HG02623 (cell line): ENCODE measurements at regions not wholly inside any gene's neighbourhood (a gene's known extent, or its start where the extent isn't known, plus 50 kb on each side); places are given as distances from the start of the nearest gene placed in this dataset.

Source experiments
- ATAC-seq: cut with Tn5 transposase; IDR thresholded peaks from one replicate; pipeline ENCODE4 v1.9.1; 2021; ENCODE audit warnings: moderate library complexity; ENCODE audit not compliant: unreplicated experiment

- no peak for ATAC-seq
Measured at GRCh38 chr10:113320211-113320610, 232.6 kb upstream of the HABP2 start.

- ATAC-seq: no peak
Measured at GRCh38 chr10:113320987-113321386, 231.9 kb upstream of the HABP2 start.

- no peak for ATAC-seq
Measured at GRCh38 chr10:113322843-113323242, 230.0 kb upstream of the HABP2 start.

DNA sequence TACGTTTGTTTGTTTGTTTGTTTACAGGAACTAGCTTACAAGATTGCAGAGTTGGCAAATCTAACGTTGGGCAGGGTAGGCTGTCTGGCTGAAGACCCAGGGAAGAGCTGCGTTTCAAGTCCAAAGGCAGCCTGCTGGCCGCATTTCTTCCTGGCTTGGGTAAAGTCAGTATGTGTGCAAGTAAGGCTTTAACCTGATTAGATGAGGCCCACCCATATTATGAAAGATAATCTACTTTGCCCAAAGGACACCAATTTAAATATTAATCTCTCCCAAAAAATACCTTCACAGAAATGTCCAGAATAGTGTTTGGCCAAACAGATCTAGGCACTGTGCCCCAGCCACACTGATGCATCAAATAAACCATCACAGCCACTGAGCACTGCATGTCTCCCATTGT lies 228.9 kb upstream of the HABP2 start:
- no peak for ATAC-seq

- ATAC-seq: peak; percentile 86
Measured at GRCh38 chr10:113326160-113327111, 226.4 kb upstream of the HABP2 start.

GRCh38 chr10:113329121-113329596 lies 223.7 kb upstream of the HABP2 start:
- no peak for ATAC-seq

DNA sequence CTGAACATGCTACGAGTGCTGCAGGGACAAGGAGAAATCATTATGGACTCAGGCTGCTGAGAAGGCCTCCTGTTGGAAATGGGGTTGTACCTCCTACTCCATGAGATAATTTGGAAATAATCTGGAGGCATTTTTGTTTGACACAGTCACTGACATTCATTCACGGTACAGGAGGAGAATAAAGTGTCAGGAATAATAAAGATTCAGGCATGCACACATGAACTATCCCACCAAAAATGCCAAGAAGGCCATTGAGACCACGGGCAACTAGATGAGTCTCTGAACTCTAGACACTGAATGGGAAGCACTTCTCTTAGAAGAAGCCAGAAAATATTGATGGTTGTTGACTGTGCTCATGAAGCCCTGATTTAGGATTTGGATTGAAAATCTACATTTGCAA lies 220.9 kb upstream of the HABP2 start:
- no peak for ATAC-seq

- no peak for ATAC-seq
Measured at GRCh38 chr10:113333313-113333712, 219.5 kb upstream of the HABP2 start.

GRCh38 chr10:113335592-113335991 lies 217.3 kb upstream of the HABP2 start:
- no peak for ATAC-seq

- no peak for ATAC-seq
Measured at GRCh38 chr10:113336549-113337130, 216.2 kb upstream of the HABP2 start.

DNA sequence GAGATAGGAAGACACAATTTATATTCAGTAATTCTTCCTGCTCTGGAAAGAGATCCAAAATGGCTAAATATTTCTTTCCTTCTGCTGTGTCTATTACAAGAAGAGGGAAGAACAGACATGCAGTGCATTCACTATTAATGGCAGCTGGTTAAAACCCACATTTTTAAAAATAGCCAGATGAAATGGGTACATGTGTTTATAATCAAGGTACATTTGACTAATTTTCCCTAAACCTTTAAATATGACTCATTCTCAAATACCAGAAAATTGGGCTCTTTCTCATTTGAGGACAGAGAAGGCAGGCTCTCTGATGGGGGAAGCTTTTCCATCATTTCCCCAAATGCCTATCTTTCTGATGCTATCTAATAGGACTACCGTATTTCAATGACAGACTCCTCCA lies 215.7 kb upstream of the HABP2 start:
- no peak for ATAC-seq

- ATAC-seq: no peak
Measured at GRCh38 chr10:113339121-113339520, 213.7 kb upstream of the HABP2 start.

- no peak for ATAC-seq
Measured at GRCh38 chr10:113340282-113340681, 212.6 kb upstream of the HABP2 start.

- ATAC-seq: no peak
Measured at GRCh38 chr10:113341138-113341537, 211.7 kb upstream of the HABP2 start.

DNA sequence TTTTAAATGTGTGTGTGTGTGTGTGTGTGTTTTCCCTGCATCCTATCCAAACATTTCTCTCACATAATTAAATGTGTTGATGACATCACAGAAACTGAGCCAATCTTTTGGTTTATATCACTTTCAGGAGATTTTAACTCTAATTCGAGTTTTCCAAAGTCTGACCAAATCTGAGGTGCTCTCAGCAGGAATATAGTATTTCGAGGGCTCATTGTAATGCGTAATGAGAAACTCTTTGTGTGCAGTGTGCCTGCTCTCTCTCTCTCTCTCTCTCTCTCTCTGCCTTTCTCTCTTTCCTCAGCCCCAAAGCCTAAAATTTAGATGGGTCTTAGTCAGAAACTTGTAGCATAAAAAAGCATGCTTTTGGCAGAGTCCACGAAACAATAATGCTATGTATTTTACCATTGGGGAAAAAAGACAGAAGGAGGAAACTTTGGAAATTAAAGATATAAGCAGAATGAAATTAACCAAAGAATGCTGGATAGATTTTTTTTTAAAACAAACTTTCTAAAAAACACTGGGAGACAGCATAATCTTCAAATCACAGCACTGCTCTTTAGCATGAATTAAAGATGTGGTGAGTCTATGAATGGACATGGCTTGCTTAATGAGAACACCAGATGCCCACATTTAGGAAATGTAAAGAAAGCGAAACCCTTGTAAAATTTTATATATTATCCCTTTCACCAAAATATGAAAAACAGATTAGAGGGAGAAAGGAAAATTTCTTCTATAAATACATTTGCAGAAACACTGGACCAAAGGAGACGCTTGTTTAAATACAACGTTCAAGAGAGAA lies 206.8 kb upstream of the HABP2 start:
- no peak for ATAC-seq

- ATAC-seq: no peak
Measured at GRCh38 chr10:113347508-113347907, 205.3 kb upstream of the HABP2 start.

DNA sequence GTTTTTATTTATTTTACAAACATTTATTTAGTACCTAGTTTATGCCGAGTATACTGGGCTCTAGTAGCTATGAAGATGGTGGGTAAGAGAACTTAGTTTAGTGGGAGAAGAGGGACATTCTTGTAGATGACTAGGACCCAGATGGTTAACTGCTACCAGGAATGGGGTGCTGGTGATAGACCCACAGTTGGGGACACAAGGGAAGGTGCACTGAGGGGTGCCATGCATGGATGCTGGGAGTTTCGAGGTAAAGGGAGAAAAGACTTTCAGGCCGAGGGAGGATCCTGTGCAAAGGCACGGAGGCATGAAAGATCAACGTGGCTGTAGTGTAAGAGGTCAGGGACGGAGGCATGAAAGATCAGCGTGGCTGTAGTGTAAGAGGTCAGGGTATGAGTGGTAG lies 204.2 kb upstream of the HABP2 start:
- no peak for ATAC-seq

- no peak for ATAC-seq
Measured at GRCh38 chr10:113350311-113351040, 202.4 kb upstream of the HABP2 start.

GRCh38 chr10:113354711-113355110 lies 198.1 kb upstream of the HABP2 start:
- ATAC-seq: no peak

GRCh38 chr10:113356794-113357680 lies 195.8 kb upstream of the HABP2 start:
- no peak for ATAC-seq
